T-helper 2 cell treated with Interferon-gamma antibody and Interleukin-4, amounts not matched to agents 5 μg/mL and 100 μg/mL, for 36 hours (primary cell): ENCODE measurements at regions not wholly inside any gene's neighbourhood (a gene's known extent, or its start where the extent isn't known, plus 50 kb on each side); places are given as distances from the start of the nearest gene placed in this dataset.
"Not testable (repeated sequence)": the region's sequence is repeated elsewhere in the genome, so short reads cannot be mapped to it uniquely, and the experiment has no call there.

ENCODE experiments used
- DNase-seq: peaks from one replicate; pipeline ENCODE4 v3.0.0; 2021; ENCODE audit warnings: low spot score
- H3K27ac Mint-ChIP-seq: one replicate; pipeline ENCODE4 v1.8.0; 2021; ENCODE audit warnings: mild to moderate bottlenecking, mixed read lengths
- H3K27me3 Mint-ChIP-seq: one replicate; pipeline ENCODE4 v1.8.0; 2021; ENCODE audit warnings: low read depth, mixed read lengths
- H3K36me3 Mint-ChIP-seq: one replicate; pipeline ENCODE4 v1.8.0; 2021; ENCODE audit warnings: low read depth, mixed read lengths
- H3K4me1 Mint-ChIP-seq: one replicate; pipeline ENCODE4 v1.8.0; 2021; ENCODE audit warnings: low read depth, mixed read lengths
- H3K4me3 Mint-ChIP-seq: one replicate; pipeline ENCODE4 v1.8.0; 2022; ENCODE audit warnings: mild to moderate bottlenecking, moderate library complexity, mixed read lengths
- H3K9me3 Mint-ChIP-seq: one replicate; pipeline ENCODE4 v1.8.0; 2021; ENCODE audit warnings: mixed read lengths

GRCh38 chr3:104397713-104398112, 969.0 kb upstream of the ALCAM start:
- H3K4me3 Mint-ChIP-seq, result no peak overlapping the region

GRCh38 chr3:104402902-104403301, 963.8 kb upstream of the ALCAM start:
- Mint-ChIP-seq H3K9me3 (no peaks in the 10 kb centered on the region), H3K36me3 (no peaks in the 10 kb centered on the region), H3K4me1 (no peaks in the 10 kb centered on the region)

More at GRCh38 chr3:104397713-104398112, 969.0 kb upstream of the ALCAM start:
- Mint-ChIP-seq H3K4me1 (no peaks in the 10 kb centered on the region), H3K27ac (no peak overlapping the region), H3K36me3 (no peaks in the 10 kb centered on the region), H3K9me3 (no peaks in the 10 kb centered on the region), H3K27me3 (no peaks in the 10 kb centered on the region)
- DNase-seq, result no peak

GRCh38 chr3:104411757-104412156, 955.0 kb upstream of the ALCAM start:
- Mint-ChIP-seq H3K4me1 (no peaks in the 10 kb centered on the region), H3K27me3 (no peaks in the 10 kb centered on the region), H3K36me3 (no peaks in the 10 kb centered on the region), H3K27ac (no peak overlapping the region), H3K9me3 (no peaks in the 10 kb centered on the region), H3K4me3 (no peak overlapping the region)
- no peak for DNase-seq

More at GRCh38 chr3:104402902-104403301, 963.8 kb upstream of the ALCAM start:
- Mint-ChIP-seq H3K27me3 (no peaks in the 10 kb centered on the region), H3K27ac (no peak overlapping the region), H3K4me3 (no peak overlapping the region)
- DNase-seq, result no peak

GRCh38 chr3:104412608-104413580, 953.8 kb upstream of the ALCAM start:
- H3K4me3 Mint-ChIP-seq, result no peak overlapping the region
- H3K4me1 Mint-ChIP-seq, result no peaks in the 10 kb centered on the region
- no peaks in the 10 kb centered on the region for H3K9me3 Mint-ChIP-seq
- H3K27ac Mint-ChIP-seq, result no peak overlapping the region
- no peaks in the 10 kb centered on the region for H3K36me3 Mint-ChIP-seq
- no peaks in the 10 kb centered on the region for H3K27me3 Mint-ChIP-seq
- DNase-seq, result no peak

- no peak overlapping the region for H3K27ac Mint-ChIP-seq
- H3K4me1 Mint-ChIP-seq, result no peaks in the 10 kb centered on the region
- H3K9me3 Mint-ChIP-seq, result no peaks in the 10 kb centered on the region
- H3K36me3 Mint-ChIP-seq, result no peaks in the 10 kb centered on the region
- H3K27me3 Mint-ChIP-seq, result no peaks in the 10 kb centered on the region
- no peak for DNase-seq
- H3K4me3 Mint-ChIP-seq, result no peak overlapping the region
Observed at GRCh38 chr3:104428337-104428925, 938.3 kb upstream of the ALCAM start.

- DNase-seq, result no peak
Observed at GRCh38 chr3:104429727-104430126, 937.0 kb upstream of the ALCAM start.

GRCh38 chr3:104436506-104436905, 930.2 kb upstream of the ALCAM start:
- no peak for DNase-seq
- no peak overlapping the region for H3K27ac Mint-ChIP-seq
- H3K4me3 Mint-ChIP-seq, result no peak overlapping the region
- no peaks in the 10 kb centered on the region for H3K4me1 Mint-ChIP-seq
- no peaks in the 10 kb centered on the region for H3K36me3 Mint-ChIP-seq
- no peaks in the 10 kb centered on the region for H3K9me3 Mint-ChIP-seq
- H3K27me3 Mint-ChIP-seq, result no peaks in the 10 kb centered on the region

More at GRCh38 chr3:104429727-104430126, 937.0 kb upstream of the ALCAM start:
- Mint-ChIP-seq H3K4me3 (no peak overlapping the region), H3K27ac (no peak overlapping the region), H3K36me3 (no peaks in the 10 kb centered on the region), H3K4me1 (no peaks in the 10 kb centered on the region), H3K27me3 (no peaks in the 10 kb centered on the region), H3K9me3 (no peaks in the 10 kb centered on the region)

GRCh38 chr3:104437131-104437750, 929.5 kb upstream of the ALCAM start:
- H3K4me3 Mint-ChIP-seq, result no peak overlapping the region
- H3K36me3 Mint-ChIP-seq, result no peaks in the 10 kb centered on the region
- H3K27me3 Mint-ChIP-seq, result no peaks in the 10 kb centered on the region
- H3K9me3 Mint-ChIP-seq, result no peaks in the 10 kb centered on the region
- no peak for DNase-seq
- no peaks in the 10 kb centered on the region for H3K4me1 Mint-ChIP-seq
- no peak overlapping the region for H3K27ac Mint-ChIP-seq

- H3K4me3 Mint-ChIP-seq, result no peak overlapping the region
Observed at GRCh38 chr3:104437891-104438290, 928.8 kb upstream of the ALCAM start.

GRCh38 chr3:104438706-104439105, 928.0 kb upstream of the ALCAM start:
- no peaks in the 10 kb centered on the region for H3K9me3 Mint-ChIP-seq
- DNase-seq, result no peak
- H3K4me1 Mint-ChIP-seq, result no peaks in the 10 kb centered on the region
- no peaks in the 10 kb centered on the region for H3K36me3 Mint-ChIP-seq
- no peak overlapping the region for H3K27ac Mint-ChIP-seq
- H3K4me3 Mint-ChIP-seq, result no peak overlapping the region
- H3K27me3 Mint-ChIP-seq, result no peaks in the 10 kb centered on the region

More at GRCh38 chr3:104437891-104438290, 928.8 kb upstream of the ALCAM start:
- no peaks in the 10 kb centered on the region for H3K27me3 Mint-ChIP-seq
- H3K4me1 Mint-ChIP-seq, result no peaks in the 10 kb centered on the region
- no peak for DNase-seq
- no peaks in the 10 kb centered on the region for H3K9me3 Mint-ChIP-seq
- no peak overlapping the region for H3K27ac Mint-ChIP-seq
- no peaks in the 10 kb centered on the region for H3K36me3 Mint-ChIP-seq

GRCh38 chr3:104445252-104445919, 921.3 kb upstream of the ALCAM start:
- H3K27me3 Mint-ChIP-seq, H3K4me1 Mint-ChIP-seq, H3K9me3 Mint-ChIP-seq, H3K36me3 Mint-ChIP-seq, H3K4me3 Mint-ChIP-seq, H3K27ac Mint-ChIP-seq, DNase-seq: not testable (repeated sequence)

- no peaks in the 10 kb centered on the region for H3K36me3 Mint-ChIP-seq
- no peak overlapping the region for H3K27ac Mint-ChIP-seq
- H3K4me1 Mint-ChIP-seq, result no peaks in the 10 kb centered on the region
- no peaks in the 10 kb centered on the region for H3K27me3 Mint-ChIP-seq
- DNase-seq, result no peak
- H3K9me3 Mint-ChIP-seq, result no peaks in the 10 kb centered on the region
- no peak overlapping the region for H3K4me3 Mint-ChIP-seq
Observed at GRCh38 chr3:104447681-104448080, 919.0 kb upstream of the ALCAM start.

- Mint-ChIP-seq H3K4me1 (no peaks in the 10 kb centered on the region), H3K4me3 (no peak overlapping the region), H3K9me3 (no peaks in the 10 kb centered on the region), H3K36me3 (no peaks in the 10 kb centered on the region), H3K27me3 (no peaks in the 10 kb centered on the region), H3K27ac (no peak overlapping the region)
- DNase-seq, result no peak
Observed at GRCh38 chr3:104452697-104453096, 914.0 kb upstream of the ALCAM start.

GRCh38 chr3:104458657-104459056, 908.1 kb upstream of the ALCAM start:
- Mint-ChIP-seq H3K27me3 (no peaks in the 10 kb centered on the region), H3K36me3 (no peaks in the 10 kb centered on the region), H3K9me3 (no peaks in the 10 kb centered on the region), H3K4me3 (no peak overlapping the region), H3K4me1 (no peaks in the 10 kb centered on the region), H3K27ac (no peak overlapping the region)
- no peak for DNase-seq
